GM12875 (cell line): ENCODE measurements at regions not wholly inside any gene's neighbourhood (a gene's known extent, or its start where the extent isn't known, plus 50 kb on each side); places are given as distances from the start of the nearest gene placed in this dataset.

Experiments
- H3K4me3 ChIP-seq: one replicate; pipeline ENCODE4 v1.5.1; 2011; ENCODE audit warnings: low read depth, low read length, control low read depth
- TF ChIP-seq, protein P1 (sequence below): IDR thresholded peaks from 2 replicates; pipeline ENCODE4 v1.5.1; 2011; ENCODE audit warnings: low read depth, mild to moderate bottlenecking, control low read depth, inconsistent platforms, low read length, moderate library complexity, borderline replicate concordance; ENCODE audit not compliant: insufficient read depth

DNA sequence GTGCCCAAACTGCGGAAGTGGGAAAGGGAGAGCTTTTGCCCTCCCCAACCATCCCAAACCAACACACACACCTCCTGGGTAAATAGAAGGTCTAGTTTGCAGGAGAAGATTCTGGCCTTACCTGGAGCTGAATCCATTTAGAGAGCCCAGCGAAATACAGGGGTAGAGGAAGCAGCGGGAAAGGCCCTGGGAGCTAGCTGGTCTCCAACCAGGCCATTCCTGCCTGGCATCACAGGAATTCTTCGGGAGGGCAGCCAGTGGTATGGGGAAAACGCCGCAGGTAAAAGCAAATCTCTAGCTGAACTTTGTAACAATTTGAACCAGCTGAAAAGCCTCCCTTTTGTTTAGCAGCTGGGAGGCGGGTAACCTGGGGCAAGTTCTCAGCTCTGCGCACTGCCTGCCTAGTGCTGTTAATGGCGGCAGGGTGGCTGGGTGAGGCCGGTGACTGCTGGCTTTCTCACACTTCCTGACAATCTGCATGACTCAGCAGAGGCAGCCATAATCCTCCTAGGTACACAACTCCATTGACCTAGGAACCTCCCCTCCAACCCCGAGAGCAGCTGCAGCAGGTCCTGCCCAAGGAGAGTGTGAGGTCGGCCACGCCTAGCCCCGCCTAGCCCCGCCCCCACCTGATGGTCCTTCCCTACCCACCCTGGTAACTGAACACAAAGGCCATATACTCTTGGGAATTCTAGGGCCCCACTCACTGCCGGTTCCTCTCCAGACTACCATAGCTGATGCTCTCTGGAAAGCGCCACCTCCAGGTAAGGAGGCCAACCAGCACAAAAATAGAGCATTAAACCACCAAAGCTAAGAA lies 483.8 kb upstream of the REG3G start:
- TF ChIP-seq, protein P1, sequence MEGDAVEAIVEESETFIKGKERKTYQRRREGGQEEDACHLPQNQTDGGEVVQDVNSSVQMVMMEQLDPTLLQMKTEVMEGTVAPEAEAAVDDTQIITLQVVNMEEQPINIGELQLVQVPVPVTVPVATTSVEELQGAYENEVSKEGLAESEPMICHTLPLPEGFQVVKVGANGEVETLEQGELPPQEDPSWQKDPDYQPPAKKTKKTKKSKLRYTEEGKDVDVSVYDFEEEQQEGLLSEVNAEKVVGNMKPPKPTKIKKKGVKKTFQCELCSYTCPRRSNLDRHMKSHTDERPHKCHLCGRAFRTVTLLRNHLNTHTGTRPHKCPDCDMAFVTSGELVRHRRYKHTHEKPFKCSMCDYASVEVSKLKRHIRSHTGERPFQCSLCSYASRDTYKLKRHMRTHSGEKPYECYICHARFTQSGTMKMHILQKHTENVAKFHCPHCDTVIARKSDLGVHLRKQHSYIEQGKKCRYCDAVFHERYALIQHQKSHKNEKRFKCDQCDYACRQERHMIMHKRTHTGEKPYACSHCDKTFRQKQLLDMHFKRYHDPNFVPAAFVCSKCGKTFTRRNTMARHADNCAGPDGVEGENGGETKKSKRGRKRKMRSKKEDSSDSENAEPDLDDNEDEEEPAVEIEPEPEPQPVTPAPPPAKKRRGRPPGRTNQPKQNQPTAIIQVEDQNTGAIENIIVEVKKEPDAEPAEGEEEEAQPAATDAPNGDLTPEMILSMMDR: no peak
- H3K4me3 ChIP-seq: no peak overlapping the region

DNA sequence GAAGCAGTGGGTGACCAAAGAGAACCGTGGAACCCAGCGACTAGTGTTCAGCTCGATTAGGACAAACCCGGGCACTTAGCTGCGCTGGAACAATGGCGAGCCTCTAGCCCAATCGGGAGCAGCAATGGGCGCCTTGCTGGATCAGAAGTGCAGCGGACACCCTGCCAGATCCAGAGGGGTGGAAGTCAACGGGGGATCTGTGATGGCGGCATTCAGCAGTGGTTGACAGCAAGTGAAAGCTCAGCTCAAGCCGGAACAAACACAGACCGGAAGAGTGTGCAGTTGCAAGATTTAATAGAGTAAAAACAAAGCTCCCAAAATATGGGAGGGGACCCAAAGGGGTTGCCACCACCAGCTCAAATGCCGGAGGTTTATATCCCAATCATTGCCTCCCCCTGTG lies 478.7 kb upstream of the REG3G start:
- TF ChIP-seq, protein P1: no peak
- H3K4me3 ChIP-seq: no peak overlapping the region

DNA sequence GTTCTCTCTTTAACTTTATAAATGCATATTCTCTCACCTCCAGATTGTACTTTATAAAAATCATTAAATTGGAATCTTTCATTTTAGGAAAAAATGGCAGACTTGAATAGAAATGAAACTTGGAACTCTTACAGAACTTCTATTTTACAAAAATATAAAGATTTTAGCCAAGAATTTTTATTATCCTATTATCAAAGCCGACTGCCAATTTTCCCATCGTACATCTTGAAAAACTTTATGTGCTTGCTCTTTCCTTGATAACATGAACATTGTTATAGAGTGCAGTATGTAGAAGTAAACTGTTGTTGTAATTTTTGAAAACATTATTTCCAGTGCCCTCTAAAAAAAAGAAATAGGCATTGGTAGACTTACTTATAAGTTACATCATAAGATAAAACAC lies 475.7 kb upstream of the REG3G start:
- H3K4me3 ChIP-seq: no peak overlapping the region
- TF ChIP-seq, protein P1: no peak

DNA sequence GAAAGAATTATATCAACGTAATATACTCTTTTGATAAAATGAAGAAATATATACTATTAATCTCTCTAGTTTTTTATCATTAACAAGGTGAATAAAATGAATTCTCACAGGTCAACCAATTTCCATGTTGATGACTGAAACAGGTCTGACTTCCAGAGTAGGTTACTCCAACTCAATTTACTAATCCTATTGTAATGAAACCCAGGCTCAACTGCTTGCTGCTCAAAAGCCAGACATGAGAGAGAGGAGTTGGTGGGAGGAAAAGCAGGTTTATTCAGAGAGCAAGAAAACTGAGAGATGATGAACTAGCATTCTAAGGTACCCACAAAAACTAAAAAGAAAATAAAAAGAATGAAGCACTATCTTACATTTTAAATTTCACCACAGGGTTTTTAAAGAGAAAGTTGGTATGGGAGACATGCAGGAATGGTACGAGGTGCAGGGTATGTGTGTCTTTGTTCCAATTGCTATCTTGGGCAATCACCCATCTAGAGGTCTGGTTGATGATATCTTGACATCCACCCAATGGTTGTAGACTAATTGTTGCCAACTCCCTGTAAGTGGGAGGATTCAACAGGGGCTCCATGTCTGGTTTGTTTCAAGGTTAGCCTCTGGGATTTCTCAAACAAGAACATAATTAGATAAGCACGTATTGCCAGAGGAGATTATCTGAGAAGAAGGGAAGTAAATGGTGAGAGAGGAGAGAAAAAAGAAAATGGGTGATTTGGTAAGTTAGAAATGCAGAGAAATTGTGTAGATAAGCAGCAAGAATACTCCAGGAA lies 471.4 kb upstream of the REG3G start:
- TF ChIP-seq, protein P1: no peak
- no peak overlapping the region for H3K4me3 ChIP-seq

DNA sequence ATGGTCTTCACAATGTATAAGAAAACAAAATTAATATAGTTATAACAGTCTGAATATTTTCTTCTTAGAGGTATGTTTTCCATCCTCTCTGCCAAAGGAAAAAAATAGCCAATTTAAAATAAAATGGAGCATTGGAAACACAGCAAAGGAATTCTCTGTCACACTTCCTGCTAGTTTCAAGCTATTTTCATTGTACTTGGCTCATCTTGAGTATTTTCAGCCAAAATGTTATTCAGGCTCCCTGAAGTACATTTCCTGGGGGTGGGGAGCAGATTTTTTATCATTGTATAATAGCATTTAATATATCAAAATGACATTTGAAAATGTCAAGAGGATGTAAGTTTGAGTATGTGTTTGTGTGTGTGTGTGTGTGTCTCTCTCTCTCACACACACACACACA lies 463.6 kb upstream of the REG3G start:
- H3K4me3 ChIP-seq: no peak overlapping the region
- TF ChIP-seq, protein P1: no peak

DNA sequence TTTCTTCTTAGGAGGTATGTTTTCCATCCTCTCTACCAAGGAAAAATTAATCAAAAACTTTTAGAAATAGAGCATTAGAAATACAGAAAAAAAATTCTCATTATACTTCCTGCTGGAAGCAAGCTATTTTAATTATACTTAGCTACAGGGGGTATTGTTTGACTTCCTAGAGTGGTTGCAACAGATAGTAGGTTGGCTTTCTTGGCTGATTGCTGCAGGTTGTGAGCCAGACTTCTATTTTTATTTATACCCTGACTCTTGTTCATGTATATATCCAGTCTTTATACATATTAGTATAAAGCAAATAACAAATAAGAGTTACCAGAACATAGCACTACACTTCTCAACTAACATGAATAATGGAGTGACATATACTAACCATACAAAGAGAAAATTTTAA lies 460.8 kb upstream of the REG3G start:
- TF ChIP-seq, protein P1: no peak
- no peak overlapping the region for H3K4me3 ChIP-seq
